OCI-LY7 (cell line): ENCODE measurements at regions not wholly inside any gene's neighbourhood (a gene's known extent, or its start where the extent isn't known, plus 50 kb on each side); places are given as distances from the start of the nearest gene placed in this dataset.
"Not testable (repeated sequence)": the region's sequence is repeated elsewhere in the genome, so short reads cannot be mapped to it uniquely, and the experiment has no call there.

Experiments
- BruUV-seq: library from RNA; stranded (reverse); fragments of 400-500 nt; replicated peaks from 2 replicates; lab custom pipeline; 2021; lab: Mats Ljungman, UMichigan
- CTCF ChIA-PET: fragments of 300-600 bp; sonication (Branson Sonifier 250); formaldehyde crosslinking; loops from one replicate; lab custom pipeline; 2022; ENCODE audit warnings: antibody characterized with exemption; ENCODE audit not compliant: unreplicated experiment; lab: Charles Lee
- POLR2A ChIA-PET: fragments of 300-600 bp; sonication (Branson Sonifier 250); formaldehyde crosslinking; loops from one replicate; lab custom pipeline; 2022; ENCODE audit warnings: antibody characterized with exemption; lab: Charles Lee
- DNase-seq: peaks from one replicate; pipeline ENCODE4 v3.0.0-alpha.2; 2015; ENCODE audit warnings: low spot score
- H2AFZ ChIP-seq: fragments of 200-600 bp; sonication (generic), shearing (Covaris generic); 2 replicates; pipeline ENCODE4 v1.6.1; 2014; ENCODE audit warnings: mild to moderate bottlenecking, antibody characterized with exemption, low read length, moderate library complexity
- H3K27ac ChIP-seq: fragments of 200-600 bp; sonication (generic); 2 replicates; pipeline ENCODE4 v1.5.1; 2014; ENCODE audit warnings: mixed run types, low read depth, mild to moderate bottlenecking, moderate library complexity, low read length, inconsistent platforms; ENCODE audit not compliant: poor library complexity, severe bottlenecking
- H3K36me3 ChIP-seq: fragments of 200-600 bp; sonication (generic); 2 replicates; pipeline ENCODE4 v1.6.1; 2014; ENCODE audit warnings: mild to moderate bottlenecking, antibody characterized with exemption, low read length, moderate library complexity, mixed read lengths; ENCODE audit not compliant: insufficient read depth
- H3K4me1 ChIP-seq: fragments of 200-600 bp; sonication (generic); 2 replicates; pipeline ENCODE4 v1.5.1; 2014; ENCODE audit warnings: mild to moderate bottlenecking, low read length; ENCODE audit not compliant: insufficient read depth, poor library complexity, severe bottlenecking
- H3K4me2 ChIP-seq: fragments of 200-600 bp; sonication (generic); 2 replicates; pipeline ENCODE4 v1.6.1; 2014; ENCODE audit warnings: mild to moderate bottlenecking, low read length
- H3K4me3 ChIP-seq: fragments of 200-600 bp; sonication (generic); 2 replicates; pipeline ENCODE4 v1.5.1; 2014; ENCODE audit warnings: mild to moderate bottlenecking, low read depth, low read length; ENCODE audit not compliant: poor library complexity, severe bottlenecking
- H3K79me2 ChIP-seq: fragments of 200-600 bp; sonication (generic); 2 replicates; pipeline ENCODE4 v1.6.1; 2016; ENCODE audit warnings: low read depth, mild to moderate bottlenecking, low read length, moderate library complexity, mixed read lengths; ENCODE audit not compliant: insufficient read depth
- H3K9me2 ChIP-seq: fragments of 200-600 bp; sonication (generic); 2 replicates; pipeline ENCODE4 v1.6.1; 2016; ENCODE audit warnings: mild to moderate bottlenecking, low read length, mixed read lengths; ENCODE audit not compliant: insufficient read depth
- H3K9me3 ChIP-seq: fragments of 200-600 bp; sonication (generic); 2 replicates; pipeline ENCODE4 v1.6.1; 2014; ENCODE audit warnings: mild to moderate bottlenecking, mixed run types, low read length, mixed read lengths
- H4K20me1 ChIP-seq: fragments of 200-600 bp; sonication (generic); 2 replicates; pipeline ENCODE4 v1.6.1; 2014; ENCODE audit warnings: mild to moderate bottlenecking, antibody characterized with exemption, low read length, moderate library complexity, mixed read lengths; ENCODE audit not compliant: insufficient read depth
- CTCF ChIP-seq: fragments of 200-600 bp; sonication (generic); conservative IDR thresholded peaks from 2 replicates; pipeline ENCODE4 v1.5.1; 2014; ENCODE audit warnings: mild to moderate bottlenecking, antibody characterized with exemption, low read length, moderate library complexity, mixed read lengths
- EZH2phosphoT487 ChIP-seq: fragments of 200-600 bp; sonication (generic); IDR thresholded peaks from 2 replicates; pipeline ENCODE4 v1.6.1; 2018; ENCODE audit warnings: low read depth, borderline replicate concordance, mild to moderate bottlenecking, mixed run types, antibody characterized with exemption, low read length, moderate library complexity, mixed read lengths
- intact Hi-C: fragments of 100-400 bp; cut with micrococcal nuclease; formaldehyde crosslinking; loops from one replicate; pipeline ENCODE4 v1.10.0; 2022; ENCODE audit not compliant: unreplicated experiment

- CTCF ChIA-PET = no interaction called here
- H3K4me3 ChIP-seq = no peak overlapping the region
- POLR2A ChIA-PET = no interaction called here
Observed at GRCh38 chr3:145489011-145489410, 672.0 kb downstream of the PLOD2 start.

GRCh38 chr3:145490088-145491048 lies 670.6 kb downstream of the PLOD2 start:
- no peak for TF ChIP-seq EZH2phosphoT487
- no peak for TF ChIP-seq CTCF

More at GRCh38 chr3:145489011-145489410, 672.0 kb downstream of the PLOD2 start:
- H3K27ac ChIP-seq = no peak overlapping the region
- DNase-seq = no peak
- TF ChIP-seq CTCF (no peak), EZH2phosphoT487 (no peak)
- H2AFZ ChIP-seq = no peak overlapping the region
- H3K4me2 ChIP-seq = no peak overlapping the region
- intact Hi-C loops = no loop called here
- H4K20me1 ChIP-seq = no peaks in the 10 kb centered on the region
- H3K9me3 ChIP-seq = no peaks in the 10 kb centered on the region
- H3K9me2 ChIP-seq = no peaks in the 10 kb centered on the region
- no peaks in the 10 kb centered on the region for H3K79me2 ChIP-seq
- H3K4me1 ChIP-seq = no peaks in the 10 kb centered on the region
- H3K36me3 ChIP-seq = no peaks in the 10 kb centered on the region
- BruUV-seq = no TSS peak

GRCh38 chr3:145492456-145492855 lies 668.5 kb downstream of the PLOD2 start:
- DNase-seq = no peak
- H3K9me2 ChIP-seq = no peaks in the 10 kb centered on the region
- H3K36me3 ChIP-seq = no peaks in the 10 kb centered on the region
- ChIA-PET CTCF (no interaction called here), POLR2A (no interaction called here)
- no peaks in the 10 kb centered on the region for H3K9me3 ChIP-seq
- no peaks in the 10 kb centered on the region for H4K20me1 ChIP-seq
- TF ChIP-seq EZH2phosphoT487 (no peak), CTCF (no peak)
- no peaks in the 10 kb centered on the region for H3K4me1 ChIP-seq
- BruUV-seq = no TSS peak
- H2AFZ ChIP-seq = no peak overlapping the region
- H3K27ac ChIP-seq = no peak overlapping the region
- H3K4me2 ChIP-seq = no peak overlapping the region
- no peaks in the 10 kb centered on the region for H3K79me2 ChIP-seq
- H3K4me3 ChIP-seq = no peak overlapping the region
- intact Hi-C loops = no loop called here

More at GRCh38 chr3:145490088-145491048, 670.6 kb downstream of the PLOD2 start:
- CTCF ChIA-PET = no interaction called here
- H3K9me2 ChIP-seq = no peaks in the 10 kb centered on the region
- intact Hi-C loops = no loop called here
- DNase-seq = no peak
- H2AFZ ChIP-seq = no peak overlapping the region
- no peak overlapping the region for H3K27ac ChIP-seq
- no peak overlapping the region for H3K4me3 ChIP-seq
- BruUV-seq = no TSS peak
- H4K20me1 ChIP-seq = no peaks in the 10 kb centered on the region
- no peak overlapping the region for H3K4me2 ChIP-seq
- POLR2A ChIA-PET = no interaction called here
- no peaks in the 10 kb centered on the region for H3K4me1 ChIP-seq
- H3K36me3 ChIP-seq = no peaks in the 10 kb centered on the region
- no peaks in the 10 kb centered on the region for H3K79me2 ChIP-seq
- no peaks in the 10 kb centered on the region for H3K9me3 ChIP-seq

- H2AFZ ChIP-seq, H3K9me3 ChIP-seq, intact Hi-C loops, BruUV-seq, H3K27ac ChIP-seq, POLR2A ChIA-PET, CTCF ChIA-PET, H3K4me3 ChIP-seq, DNase-seq, H3K79me2 ChIP-seq, H3K36me3 ChIP-seq, H3K4me1 ChIP-seq, H4K20me1 ChIP-seq, H3K9me2 ChIP-seq, H3K4me2 ChIP-seq: not testable (repeated sequence)
Observed at GRCh38 chr3:145517416-145517815, 643.6 kb downstream of the PLOD2 start.
